NCI-H2196 (cell line): ENCODE measurements at regions not wholly inside any gene's neighbourhood (a gene's known extent, or its start where the extent isn't known, plus 50 kb on each side); places are given as distances from the start of the nearest gene placed in this dataset.

Experiments used
- DNase-seq: peaks from one replicate; lab custom pipeline; 2025; ENCODE audit not compliant: unreplicated experiment; lab: John Stamatoyannopoulos, UW

DNA sequence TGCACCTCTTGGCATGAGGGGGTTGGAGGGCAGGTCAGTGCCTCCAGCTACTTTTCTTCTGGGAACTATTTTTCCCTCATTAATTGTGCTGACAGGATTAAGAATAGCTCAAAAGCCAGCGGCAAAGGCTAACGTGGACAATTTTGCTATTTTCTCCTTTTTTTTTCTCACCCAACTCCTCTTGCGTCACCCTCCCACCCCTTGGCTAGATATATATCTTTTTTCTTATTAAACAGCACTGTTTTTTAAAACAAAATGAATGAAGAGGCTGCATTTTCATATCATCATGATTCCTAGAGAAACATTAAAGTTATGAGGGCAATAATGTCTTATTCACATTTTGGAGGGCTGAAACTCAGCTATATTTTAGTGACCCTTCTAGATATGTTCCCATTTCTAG, 251.8 kb upstream of the NFE2L3 start:
- DNase-seq, result no peak

DNA sequence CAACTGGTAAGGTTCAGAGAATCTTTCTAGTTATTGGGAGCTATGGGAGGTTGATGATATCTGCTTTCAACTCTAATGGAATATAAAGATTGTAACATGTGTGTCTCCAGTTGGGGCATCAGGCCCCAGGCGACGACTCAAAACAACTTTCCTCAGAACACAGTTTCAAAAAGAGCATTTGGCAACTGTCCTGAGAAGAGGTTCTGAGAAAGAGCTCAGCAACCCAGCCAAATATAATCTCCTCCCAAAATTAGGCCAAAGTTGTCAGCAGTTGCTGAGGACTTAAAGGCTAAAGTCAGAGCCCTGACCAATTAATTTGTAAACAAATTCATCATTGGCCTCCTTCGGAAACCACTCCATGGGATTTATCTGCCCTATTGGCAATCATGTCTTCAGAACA, 251.1 kb upstream of the NFE2L3 start:
- DNase-seq, result no peak

DNA sequence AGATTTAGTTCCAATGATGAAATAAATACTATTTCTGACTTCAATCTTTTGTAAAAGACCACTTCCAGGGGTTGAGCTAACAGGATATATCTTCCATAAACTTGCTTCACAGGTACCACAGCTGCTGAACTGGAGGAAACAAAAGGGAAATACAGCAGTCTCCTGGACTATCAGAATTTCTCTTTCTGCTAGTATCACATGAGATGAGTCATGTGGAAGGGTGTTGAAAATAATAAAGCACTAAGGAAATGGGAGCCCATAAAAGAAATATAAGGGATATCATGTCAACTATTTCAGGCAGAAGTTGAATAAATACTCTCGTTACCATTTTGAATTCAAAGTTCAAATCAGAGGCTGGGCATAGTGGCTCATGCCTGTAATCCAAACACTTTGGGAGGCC, 250.3 kb upstream of the NFE2L3 start:
- no peak for DNase-seq

DNA sequence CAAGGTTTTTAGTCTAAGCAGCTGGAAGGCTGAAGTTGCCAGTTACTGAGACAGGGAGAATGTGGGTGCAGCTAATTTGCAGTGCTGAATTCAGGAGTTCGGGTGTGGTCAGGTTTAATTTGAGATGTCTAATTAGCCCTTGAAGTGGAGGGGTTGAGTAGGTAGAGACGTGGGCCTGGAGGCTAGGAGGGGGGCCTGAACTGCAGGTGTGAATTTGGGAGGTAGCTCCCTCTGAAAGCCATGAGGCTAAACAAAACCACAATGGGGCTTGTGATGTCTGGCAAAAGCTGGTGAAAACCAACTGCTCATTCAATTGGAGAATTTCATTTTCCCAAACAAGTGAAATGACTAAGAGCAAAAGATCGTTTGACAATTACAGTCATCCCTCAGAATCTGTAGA, 246.0 kb upstream of the NFE2L3 start:
- DNase-seq, result no peak

DNA sequence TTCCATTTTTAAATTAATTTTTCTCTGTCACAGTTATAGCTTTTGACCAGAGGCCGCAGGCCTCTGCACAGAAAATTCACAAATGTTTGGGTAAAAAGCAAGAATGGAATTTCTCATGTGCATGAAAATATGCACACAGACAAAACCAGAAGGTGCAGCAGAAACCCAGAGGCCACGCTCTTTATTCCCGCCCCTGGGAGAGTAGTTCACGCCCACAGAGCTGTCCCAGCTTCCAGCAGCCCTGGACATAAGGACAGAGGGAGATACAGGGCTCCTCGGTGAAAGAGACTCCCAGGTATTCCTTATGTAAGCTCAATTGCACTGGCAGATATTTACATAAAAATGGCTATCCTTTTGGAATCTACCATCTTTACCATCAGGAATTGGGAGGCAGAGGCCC, 245.2 kb upstream of the NFE2L3 start:
- no peak for DNase-seq

DNA sequence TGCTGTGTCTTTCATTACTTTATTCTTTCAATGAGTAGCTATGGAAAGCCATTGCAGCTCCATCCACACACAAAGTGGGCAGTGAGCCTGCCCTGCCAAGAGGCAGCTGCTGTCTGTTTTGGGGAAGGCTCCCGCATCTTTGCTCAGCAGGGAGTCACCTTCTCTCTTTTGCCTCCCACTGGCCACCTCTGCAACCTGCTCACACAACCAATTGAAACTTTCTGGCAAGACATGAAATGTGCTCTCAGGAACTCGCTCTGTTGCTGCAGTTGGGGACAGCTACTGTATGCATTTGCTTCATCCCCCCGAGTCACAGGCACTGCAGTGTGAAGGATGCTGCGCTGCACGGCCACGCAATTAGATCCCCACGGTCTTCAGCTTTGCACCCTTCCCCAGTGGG, 244.8 kb upstream of the NFE2L3 start:
- DNase-seq, result no peak

DNA sequence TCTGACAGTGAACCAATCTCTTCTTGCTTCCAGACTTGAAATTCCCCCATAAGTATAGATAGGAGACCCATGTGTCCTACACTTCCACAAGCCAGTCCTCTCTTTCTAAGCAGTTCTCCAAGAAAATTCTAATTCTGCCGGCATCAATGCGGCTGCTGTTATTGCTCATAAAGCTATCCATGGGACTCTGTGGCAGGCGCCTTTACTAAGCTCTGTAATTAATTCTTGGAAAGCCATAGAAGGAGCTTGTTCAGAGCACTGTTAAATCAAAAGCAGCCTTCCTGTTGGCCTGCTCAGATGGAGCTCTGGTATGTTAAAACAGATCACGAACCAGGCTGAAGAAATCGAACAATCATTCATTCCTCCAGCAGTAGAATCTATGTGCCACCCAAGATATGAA, 244.3 kb upstream of the NFE2L3 start:
- no peak for DNase-seq

DNA sequence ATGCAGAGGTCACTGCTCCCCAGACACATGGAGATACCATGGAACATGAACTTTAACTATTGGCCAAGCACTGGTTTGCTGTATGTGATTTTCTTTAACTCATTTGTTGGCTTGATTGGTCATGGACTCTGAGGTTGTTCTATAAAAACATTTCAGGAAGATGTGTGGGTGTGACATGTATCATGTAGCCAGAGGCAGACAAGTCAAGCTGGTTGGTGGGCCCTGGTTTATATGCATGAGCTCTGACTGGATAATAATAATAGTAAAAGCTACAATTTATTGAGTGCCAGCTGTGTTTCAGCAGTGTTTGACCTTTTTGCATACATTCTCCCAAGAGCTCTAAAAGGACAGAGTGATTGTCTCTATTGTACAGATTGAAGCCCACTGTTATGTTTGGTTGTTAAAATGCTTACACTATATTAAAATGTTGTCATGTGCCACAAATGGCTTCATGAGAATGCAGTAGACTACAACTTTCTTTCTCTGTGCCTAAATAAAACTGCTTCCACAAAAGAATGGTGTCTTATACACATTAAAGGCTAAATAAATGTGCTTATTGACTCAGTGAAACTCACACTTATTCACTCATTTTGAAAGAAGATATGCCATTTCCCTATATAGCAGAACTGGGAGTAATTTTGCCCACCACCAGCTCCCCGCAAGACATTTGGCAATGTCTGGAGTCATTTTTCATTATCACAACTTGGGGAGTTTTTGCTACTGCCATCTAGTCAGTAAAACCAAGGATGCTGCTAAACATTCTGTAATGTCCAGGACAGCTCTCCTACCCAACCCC, 243.6 kb upstream of the NFE2L3 start:
- DNase-seq, result no peak

DNA sequence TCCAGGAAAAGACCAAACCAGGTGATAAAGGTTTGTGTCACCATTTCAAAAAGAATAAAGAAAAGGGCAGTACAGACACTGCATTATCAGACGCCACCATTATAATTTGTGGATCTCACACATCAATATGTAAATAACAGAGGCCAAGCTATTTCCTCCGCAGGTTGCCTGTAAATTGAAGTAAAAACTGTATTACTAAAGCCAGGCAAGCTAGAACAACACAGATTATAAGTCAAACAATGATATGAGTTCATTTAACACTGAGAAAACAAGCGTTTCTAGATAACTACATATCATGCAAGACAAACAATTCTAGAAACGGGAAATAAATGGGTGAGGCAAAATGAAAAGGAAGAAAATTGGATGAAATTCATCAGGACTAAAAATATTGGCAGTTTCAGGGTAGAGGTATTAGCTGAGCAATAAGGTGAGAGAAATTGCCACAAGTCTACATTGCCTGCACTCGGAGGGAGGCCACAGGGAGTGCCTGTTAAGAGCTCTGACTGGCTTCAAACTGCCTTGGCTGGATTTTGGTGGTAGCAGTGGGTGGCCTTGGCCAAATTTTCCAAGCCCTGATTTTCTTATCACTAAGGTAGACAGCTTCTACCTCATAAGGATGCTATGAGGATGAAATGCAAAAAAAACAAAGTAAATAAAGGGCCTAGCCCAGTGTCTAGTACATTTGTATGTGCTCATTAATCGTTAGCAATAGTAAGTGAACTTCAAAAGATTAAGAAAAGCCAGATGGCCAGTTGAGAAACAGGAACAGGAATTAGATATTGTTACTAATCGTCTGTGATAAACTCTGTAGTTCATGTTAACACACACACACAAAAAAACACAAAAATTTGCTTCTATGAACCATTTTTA, 240.0 kb upstream of the NFE2L3 start:
- DNase-seq, result no peak

DNA sequence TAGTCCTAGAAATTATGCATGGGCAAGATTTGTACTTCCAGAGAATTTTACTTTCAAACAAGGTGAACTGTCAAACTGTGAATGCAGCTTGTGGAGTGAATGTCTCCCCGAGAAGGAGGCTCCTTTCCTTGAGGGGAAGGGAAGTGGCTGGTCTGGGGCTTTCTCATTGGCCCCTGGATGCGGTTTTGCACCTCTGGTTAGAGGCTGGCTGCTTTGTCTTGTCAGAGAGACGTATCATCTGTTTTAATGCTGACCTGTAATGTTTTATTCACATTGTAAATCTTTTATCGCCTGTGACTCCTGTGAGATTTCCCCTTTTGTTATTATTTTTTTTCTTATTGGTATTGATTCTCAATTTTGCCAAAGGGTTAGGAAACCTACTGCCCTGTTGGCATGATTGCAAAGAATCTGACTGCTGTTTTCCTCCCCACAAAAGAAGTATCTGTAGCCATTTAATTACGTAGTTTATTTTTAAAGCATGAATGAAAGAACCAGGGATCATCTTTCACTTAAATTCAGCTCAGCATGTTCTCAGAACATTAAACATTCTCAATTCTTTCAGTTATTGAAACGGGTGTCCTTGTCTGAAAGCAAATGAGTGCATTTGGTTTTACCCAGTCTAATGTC, 238.3 kb upstream of the NFE2L3 start:
- DNase-seq, result no peak

DNA sequence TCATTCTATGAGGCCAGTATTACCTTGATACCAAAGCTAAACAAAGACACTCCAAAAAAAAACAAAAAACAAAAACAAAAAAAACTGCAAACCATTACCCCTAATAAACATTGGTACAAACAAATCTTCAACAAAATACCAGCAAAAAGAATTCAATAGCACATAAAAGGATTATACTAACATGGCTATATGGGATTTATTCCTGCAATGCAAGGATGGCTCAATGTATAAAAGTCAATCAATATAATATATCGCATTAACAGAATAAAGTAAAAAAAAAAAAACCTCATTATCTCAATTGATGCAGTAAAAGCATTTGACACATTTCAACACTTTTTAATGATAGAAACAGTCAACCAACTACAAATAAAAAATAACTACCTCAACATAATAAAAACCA, 233.3 kb upstream of the NFE2L3 start:
- no peak for DNase-seq

DNA sequence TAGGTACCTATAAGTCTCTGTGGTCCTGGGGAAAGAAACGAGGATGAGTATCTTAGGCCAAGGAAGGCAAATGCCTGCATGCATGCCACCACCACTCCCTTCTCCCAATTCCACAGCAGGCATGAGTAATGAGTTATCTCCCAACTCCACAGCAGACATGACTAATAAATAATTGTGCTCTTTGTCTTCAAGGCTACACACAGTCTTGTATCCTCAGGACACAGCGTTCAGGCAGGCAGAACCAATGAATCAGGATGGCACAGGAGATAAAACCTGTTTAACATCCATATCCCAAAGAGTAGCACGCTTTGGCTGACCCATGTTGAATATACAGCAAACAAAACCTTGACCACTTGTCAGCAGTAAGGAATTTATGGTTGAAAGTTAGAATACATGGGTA, 229.7 kb upstream of the NFE2L3 start:
- DNase-seq, result no peak

DNA sequence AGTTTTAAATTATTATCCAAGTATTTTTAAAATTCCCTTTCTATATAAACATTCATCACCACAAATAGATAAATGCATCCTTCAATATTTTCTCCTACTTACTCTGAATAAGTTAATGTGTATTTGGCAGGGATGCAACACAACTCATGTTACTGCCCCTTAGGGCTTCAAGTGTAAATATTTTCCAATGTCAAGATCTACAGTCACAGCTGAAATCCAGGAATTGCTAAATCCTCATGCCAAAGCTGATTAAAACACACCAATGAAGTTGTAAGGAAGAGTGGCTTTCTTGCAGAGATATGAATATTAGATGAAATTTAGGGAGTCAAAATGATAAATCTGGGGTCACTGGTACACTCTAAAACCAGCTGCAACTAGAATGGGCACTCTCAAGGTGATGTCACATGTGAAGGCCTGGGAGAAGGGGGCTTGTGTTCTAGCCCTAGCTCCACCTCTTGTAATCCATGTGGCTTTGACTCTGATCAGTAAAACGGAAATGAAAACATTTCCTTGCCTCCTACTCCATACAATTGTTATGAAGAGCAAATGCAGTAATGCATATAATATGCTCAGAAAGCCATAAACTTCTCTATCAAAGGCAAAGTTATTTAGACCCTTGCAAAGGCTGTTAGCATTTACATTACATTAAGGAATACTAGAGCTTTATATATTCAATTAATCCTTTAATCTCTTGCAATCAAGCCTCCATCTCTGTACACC, 228.1 kb upstream of the NFE2L3 start:
- DNase-seq, result no peak

DNA sequence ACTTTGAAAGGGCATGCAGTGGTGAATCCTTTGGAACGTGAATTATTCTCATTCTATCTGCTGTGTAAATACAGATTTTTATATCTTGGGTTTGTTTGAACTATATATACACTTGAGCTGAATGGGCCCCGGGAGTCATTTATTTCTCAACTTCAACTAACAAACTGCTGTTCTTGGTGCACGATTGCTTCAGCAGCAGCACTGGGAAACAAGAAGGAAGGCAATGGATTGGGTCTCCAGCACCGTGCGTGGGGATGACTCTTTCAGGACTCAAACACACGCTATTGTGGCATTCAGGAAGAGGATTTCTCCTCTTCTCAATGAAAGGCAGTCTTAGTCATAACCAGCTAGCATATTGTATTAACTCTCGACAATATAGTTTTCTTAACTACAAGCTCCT, 226.0 kb upstream of the NFE2L3 start:
- no peak for DNase-seq

DNA sequence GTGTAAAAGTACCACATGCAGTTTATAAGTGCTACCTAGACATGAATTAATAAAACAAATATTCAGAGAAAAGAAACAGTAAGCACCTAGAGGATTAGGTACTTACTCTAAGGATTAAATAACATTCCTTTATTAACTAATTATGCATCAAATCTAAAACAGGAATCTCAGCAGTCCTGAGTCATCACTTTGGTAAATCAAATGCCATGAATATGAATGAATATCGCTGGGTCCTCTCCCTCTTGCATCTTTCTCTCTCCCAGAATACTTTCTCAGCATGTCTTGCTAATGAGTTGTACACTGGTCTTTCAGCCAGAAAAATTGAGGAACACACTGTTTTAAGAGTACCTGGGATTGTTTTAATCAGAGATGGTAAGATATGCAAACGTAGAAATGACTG, 225.5 kb upstream of the NFE2L3 start:
- DNase-seq, result no peak

DNA sequence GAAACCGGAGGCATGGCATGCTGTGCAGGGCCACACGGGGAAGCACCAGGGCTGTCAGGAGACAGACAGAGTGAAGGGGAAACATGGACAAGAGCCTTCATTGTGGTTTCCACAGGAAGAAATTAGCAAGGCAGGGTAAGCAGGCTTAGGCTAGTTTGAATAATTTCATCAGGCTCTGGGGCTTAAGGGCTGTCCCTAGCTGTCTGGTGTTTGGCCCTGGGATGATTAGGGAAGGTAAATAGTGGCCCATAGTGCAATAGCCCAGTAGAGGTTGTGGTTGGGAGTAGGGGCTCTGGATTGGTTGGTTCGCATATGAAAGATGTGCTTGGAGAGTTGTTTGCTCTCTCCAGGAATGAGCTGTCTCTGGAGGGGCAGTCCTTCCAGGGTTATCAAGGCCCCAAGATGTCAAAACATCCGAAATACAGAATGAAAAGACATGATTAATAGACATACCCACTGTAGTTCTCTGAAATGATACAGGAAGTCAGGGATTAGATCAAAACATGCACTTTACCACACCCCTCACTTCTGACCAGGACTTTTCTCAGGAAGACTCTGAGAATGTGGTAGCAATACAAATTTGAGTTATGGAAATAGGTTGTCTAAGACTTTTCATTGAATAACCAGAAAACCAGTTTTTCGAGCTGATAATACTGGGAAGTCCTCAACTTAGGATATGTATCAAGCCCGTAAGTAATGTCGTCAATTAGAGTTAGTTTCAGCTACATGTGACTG, 224.9 kb upstream of the NFE2L3 start:
- DNase-seq, result no peak

DNA sequence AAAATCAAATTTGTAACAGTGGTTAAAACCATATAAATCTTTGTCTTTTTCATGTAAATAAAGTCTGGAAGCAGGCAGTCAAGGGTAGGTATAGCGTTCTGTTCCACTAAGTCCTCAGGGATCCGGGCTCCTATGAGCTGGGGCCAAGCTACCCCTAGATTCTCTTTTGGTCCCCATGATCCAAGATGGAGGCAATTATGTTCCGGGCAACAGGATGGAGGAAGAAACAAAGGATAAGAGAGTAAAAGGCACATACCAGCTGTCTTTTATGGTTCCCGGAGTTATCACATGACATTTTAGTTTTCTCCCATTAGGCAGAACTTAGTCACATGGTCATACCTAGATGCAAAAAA, 224.4 kb upstream of the NFE2L3 start:
- no peak for DNase-seq

DNA sequence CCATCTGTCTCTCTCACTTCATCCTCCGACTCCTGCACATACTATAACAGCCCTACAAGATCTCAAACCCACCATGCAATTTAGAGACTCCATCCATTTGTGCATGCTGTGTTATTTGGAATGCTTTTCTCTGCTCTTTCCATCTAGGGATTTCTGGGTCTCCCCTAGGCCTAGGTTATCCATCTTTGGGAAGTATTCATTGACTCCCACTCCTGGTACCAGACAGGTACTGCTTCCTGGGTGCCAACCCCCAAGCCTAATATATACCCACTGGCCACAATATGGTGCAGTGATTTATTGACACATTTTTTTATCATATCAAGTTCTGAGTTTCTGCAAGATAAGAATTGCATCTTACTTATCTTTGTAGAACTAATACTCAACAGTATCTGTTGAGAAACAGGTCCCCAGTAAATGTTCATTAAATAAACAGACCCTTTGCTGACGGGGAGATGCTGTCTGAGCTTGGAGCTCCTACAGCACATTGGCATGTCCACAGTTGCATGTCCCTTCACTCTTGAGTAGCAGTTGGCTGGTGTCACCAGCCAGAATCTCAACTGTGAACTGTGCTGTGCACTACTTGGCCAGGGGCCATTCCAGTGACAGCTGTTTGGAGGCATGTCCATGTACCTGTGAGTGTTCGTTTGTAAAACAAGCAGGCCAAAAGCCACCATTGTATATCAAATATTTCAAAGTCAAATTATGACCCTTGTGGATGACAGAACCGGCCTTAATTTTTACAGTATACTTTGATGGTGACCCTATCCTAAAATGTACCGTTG, 223.3 kb upstream of the NFE2L3 start:
- DNase-seq, result no peak

DNA sequence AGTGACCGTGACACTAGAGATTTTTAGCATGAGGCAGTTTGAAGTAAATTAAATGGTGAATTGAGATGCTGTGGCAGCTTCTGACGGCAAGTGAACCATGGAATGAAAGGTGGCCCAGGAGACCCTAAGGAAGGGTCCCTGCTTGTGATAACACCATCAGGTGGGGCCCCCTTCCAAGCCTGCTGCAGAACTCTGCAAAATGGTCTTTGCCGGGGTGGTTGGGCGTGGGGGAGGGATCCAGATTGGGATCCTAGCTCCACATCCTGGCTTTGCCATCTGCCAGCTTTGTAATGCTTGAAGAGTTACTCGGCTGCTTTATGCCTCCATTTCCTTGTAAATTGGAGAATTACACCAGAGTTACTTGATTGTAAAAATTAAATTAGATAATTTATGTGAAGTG, 222.6 kb upstream of the NFE2L3 start:
- no peak for DNase-seq

DNA sequence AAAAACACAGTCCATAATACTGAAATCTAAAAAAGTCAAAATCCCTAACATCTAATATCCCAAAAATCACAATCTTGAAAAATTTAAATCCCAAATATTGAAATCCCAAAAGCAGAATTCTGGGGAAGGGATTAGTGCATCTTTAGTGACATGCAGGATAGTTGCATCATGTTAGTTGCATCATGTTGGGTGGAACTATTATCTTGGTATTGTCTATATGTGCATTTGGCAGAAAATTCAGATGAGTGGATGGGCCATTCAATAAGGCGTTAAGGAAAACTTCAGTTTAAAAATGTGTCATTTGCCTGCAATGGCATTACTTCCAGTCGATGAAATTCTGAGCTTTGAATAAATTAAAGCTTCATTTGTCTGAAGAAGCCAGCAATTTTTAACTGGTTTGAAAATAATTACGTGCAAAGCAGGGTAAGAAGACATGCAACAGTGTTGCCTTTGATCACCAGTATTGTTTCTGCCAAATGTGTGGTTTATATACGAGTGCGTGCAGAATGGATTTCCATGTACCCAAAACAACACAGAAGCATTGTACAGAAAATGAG, 221.4 kb upstream of the NFE2L3 start:
- DNase-seq, result no peak
